IPS-15b (cell line): ENCODE measurements at regions not wholly inside any gene's neighbourhood (a gene's known extent, or its start where the extent isn't known, plus 50 kb on each side); places are given as distances from the start of the nearest gene placed in this dataset.
"Not testable (repeated sequence)": the region's sequence is repeated elsewhere in the genome, so short reads cannot be mapped to it uniquely, and the experiment has no call there.

ENCODE experiments used
- H3K27me3 ChIP-seq: one replicate; pipeline ENCODE4 v1.6.1; 2013; ENCODE audit warnings: low read length; ENCODE audit not compliant: control insufficient read depth, insufficient read depth
- H3K36me3 ChIP-seq: one replicate; pipeline ENCODE4 v1.6.1; 2013; ENCODE audit warnings: low read length; ENCODE audit not compliant: control insufficient read depth, insufficient read depth
- H3K4me1 ChIP-seq: one replicate; pipeline ENCODE4 v1.6.1; 2013; ENCODE audit warnings: mild to moderate bottlenecking, low read length; ENCODE audit not compliant: control insufficient read depth, insufficient read depth
- H3K4me3 ChIP-seq: one replicate; pipeline ENCODE4 v1.5.1; 2013; ENCODE audit warnings: low read depth, low read length
- H3K9ac ChIP-seq: one replicate; pipeline ENCODE4 v1.6.1; 2013; ENCODE audit warnings: low read depth, mild to moderate bottlenecking, low read length
- H3K9me3 ChIP-seq: one replicate; pipeline ENCODE4 v1.6.1; 2013; ENCODE audit warnings: mild to moderate bottlenecking, low read length; ENCODE audit not compliant: control insufficient read depth, insufficient read depth

GRCh38 chr21:18553786-18554185 is 150.2 kb upstream of the TMPRSS15 start:
- Histone ChIP-seq H3K4me1 (peaks cover 2% of the 10 kb centered on the region), H3K36me3 (no peaks in the 10 kb centered on the region), H3K9me3 (no peaks in the 10 kb centered on the region), H3K27me3 (no peaks in the 10 kb centered on the region), H3K9ac (no peak overlapping the region), H3K4me3 (no peak overlapping the region)

GRCh38 chr21:18567770-18568169 is 164.2 kb upstream of the TMPRSS15 start:
- H3K27me3 ChIP-seq, H3K4me1 ChIP-seq, H3K36me3 ChIP-seq, H3K9me3 ChIP-seq, H3K9ac ChIP-seq, H3K4me3 ChIP-seq: not testable (repeated sequence)

- Histone ChIP-seq H3K4me3 (no peak overlapping the region), H3K27me3 (no peaks in the 10 kb centered on the region), H3K9me3 (no peaks in the 10 kb centered on the region), H3K9ac (no peak overlapping the region), H3K4me1 (peaks cover 4% of the 10 kb centered on the region), H3K36me3 (no peaks in the 10 kb centered on the region)
These were observed 184.5 kb upstream of the TMPRSS15 start for GRCh38 chr21:18588001-18588662.

- no peaks in the 10 kb centered on the region for H3K27me3 ChIP-seq
- peaks cover 12% of the 10 kb centered on the region for H3K4me1 ChIP-seq
- no peaks in the 10 kb centered on the region for H3K9me3 ChIP-seq
- no peak overlapping the region for H3K4me3 ChIP-seq
- no peaks in the 10 kb centered on the region for H3K36me3 ChIP-seq
- no peak overlapping the region for H3K9ac ChIP-seq
These were observed 197.6 kb upstream of the TMPRSS15 start for GRCh38 chr21:18601146-18601545.

GRCh38 chr21:18602711-18603110 is 199.1 kb upstream of the TMPRSS15 start:
- H3K27me3 ChIP-seq: no peaks in the 10 kb centered on the region
- no peak overlapping the region for H3K4me3 ChIP-seq
- H3K9ac ChIP-seq: no peak overlapping the region
- peaks cover 12% of the 10 kb centered on the region for H3K4me1 ChIP-seq
- H3K9me3 ChIP-seq: no peaks in the 10 kb centered on the region
- H3K36me3 ChIP-seq: no peaks in the 10 kb centered on the region

- no peaks in the 10 kb centered on the region for H3K9me3 ChIP-seq
- H3K9ac ChIP-seq: no peak overlapping the region
- H3K4me3 ChIP-seq: no peak overlapping the region
- no peaks in the 10 kb centered on the region for H3K27me3 ChIP-seq
- no peaks in the 10 kb centered on the region for H3K36me3 ChIP-seq
- peaks cover 12% of the 10 kb centered on the region for H3K4me1 ChIP-seq
These were observed 199.7 kb upstream of the TMPRSS15 start for GRCh38 chr21:18603261-18603660.

GRCh38 chr21:18603980-18604379 is 200.4 kb upstream of the TMPRSS15 start:
- H3K9me3 ChIP-seq: no peaks in the 10 kb centered on the region
- H3K9ac ChIP-seq: no peak overlapping the region
- no peaks in the 10 kb centered on the region for H3K36me3 ChIP-seq
- H3K4me1 ChIP-seq: peaks cover 12% of the 10 kb centered on the region
- no peak overlapping the region for H3K4me3 ChIP-seq
- no peaks in the 10 kb centered on the region for H3K27me3 ChIP-seq

GRCh38 chr21:18608226-18608625 is 204.6 kb upstream of the TMPRSS15 start:
- no peaks in the 10 kb centered on the region for H3K36me3 ChIP-seq
- no peak overlapping the region for H3K9ac ChIP-seq
- no peaks in the 10 kb centered on the region for H3K27me3 ChIP-seq
- H3K9me3 ChIP-seq: no peaks in the 10 kb centered on the region
- no peak overlapping the region for H3K4me3 ChIP-seq
- H3K4me1 ChIP-seq: peaks cover under 1% of the 10 kb centered on the region

- H3K9ac ChIP-seq: no peak overlapping the region
- H3K4me3 ChIP-seq: no peak overlapping the region
- no peaks in the 10 kb centered on the region for H3K27me3 ChIP-seq
- H3K9me3 ChIP-seq: no peaks in the 10 kb centered on the region
- H3K36me3 ChIP-seq: no peaks in the 10 kb centered on the region
- H3K4me1 ChIP-seq: no peaks in the 10 kb centered on the region
These were observed 210.7 kb upstream of the TMPRSS15 start for GRCh38 chr21:18614303-18614702.

- Histone ChIP-seq H3K4me1 (no peaks in the 10 kb centered on the region), H3K4me3 (no peak overlapping the region), H3K27me3 (no peaks in the 10 kb centered on the region), H3K9me3 (no peaks in the 10 kb centered on the region), H3K36me3 (no peaks in the 10 kb centered on the region), H3K9ac (no peak overlapping the region)
These were observed 213.7 kb upstream of the TMPRSS15 start for GRCh38 chr21:18617291-18617690.

- Histone ChIP-seq H3K9me3 (no peaks in the 10 kb centered on the region), H3K9ac (no peak overlapping the region), H3K4me1 (no peaks in the 10 kb centered on the region)
These were observed 216.9 kb upstream of the TMPRSS15 start for GRCh38 chr21:18620436-18620835.

GRCh38 chr21:18622383-18622782 is 218.8 kb upstream of the TMPRSS15 start:
- no peaks in the 10 kb centered on the region for H3K4me1 ChIP-seq
- H3K27me3 ChIP-seq: no peaks in the 10 kb centered on the region
- no peaks in the 10 kb centered on the region for H3K9me3 ChIP-seq
- H3K36me3 ChIP-seq: no peaks in the 10 kb centered on the region
- H3K9ac ChIP-seq: no peak overlapping the region
- H3K4me3 ChIP-seq: no peak overlapping the region

More at GRCh38 chr21:18620436-18620835, 216.9 kb upstream of the TMPRSS15 start:
- no peaks in the 10 kb centered on the region for H3K27me3 ChIP-seq
- H3K36me3 ChIP-seq: no peaks in the 10 kb centered on the region
- no peak overlapping the region for H3K4me3 ChIP-seq
